Trophoblast cell (in vitro differentiated cells and primary cell): ENCODE measurements at regions not wholly inside any gene's neighbourhood (a gene's known extent, or its start where the extent isn't known, plus 50 kb on each side); places are given as distances from the start of the nearest gene placed in this dataset.

Experiments
- DNase-seq, 2 donors: peaks; one replicate each; pipeline ENCODE4 v3.0.0-alpha.2; 2016
- H2AFZ ChIP-seq: 2 replicates; pipeline ENCODE4 v1.6.1; 2013; ENCODE audit warnings: low read length, moderate library complexity, mild to moderate bottlenecking; ENCODE audit not compliant: insufficient read depth, poor library complexity
- H2AK5ac ChIP-seq: 2 replicates; pipeline ENCODE4 v1.6.1; 2013; ENCODE audit warnings: mild to moderate bottlenecking, low read length
- H2BK120ac ChIP-seq: 2 replicates; pipeline ENCODE4 v1.6.1; 2013; ENCODE audit warnings: low read length, mild to moderate bottlenecking, moderate library complexity; ENCODE audit not compliant: insufficient read depth, poor library complexity
- H2BK12ac ChIP-seq: 2 replicates; pipeline ENCODE4 v1.6.1; 2013; ENCODE audit warnings: mild to moderate bottlenecking, low read length, moderate library complexity
- H2BK5ac ChIP-seq: 2 replicates; pipeline ENCODE4 v1.6.1; 2013; ENCODE audit warnings: low read length, low read depth, moderate library complexity, mild to moderate bottlenecking; ENCODE audit not compliant: poor library complexity
- H3K14ac ChIP-seq: 2 replicates; pipeline ENCODE4 v1.6.1; 2013; ENCODE audit warnings: mild to moderate bottlenecking, low read length
- H3K18ac ChIP-seq: 2 replicates; pipeline ENCODE4 v1.6.1; 2013; ENCODE audit warnings: mild to moderate bottlenecking, low read length
- H3K23ac ChIP-seq: 2 replicates; pipeline ENCODE4 v1.6.1; 2013; ENCODE audit warnings: low read length
- H3K27ac ChIP-seq: 2 replicates; pipeline ENCODE4 v1.5.1; 2013; ENCODE audit warnings: low read depth, mild to moderate bottlenecking, inconsistent platforms, low read length, moderate library complexity
- H3K27me3 ChIP-seq: 2 replicates; pipeline ENCODE4 v1.6.1; 2013; ENCODE audit warnings: inconsistent platforms, mild to moderate bottlenecking, low read length, moderate library complexity; ENCODE audit not compliant: insufficient read depth
- H3K36me3 ChIP-seq, 2 experiments: 1 replicate in 1 of 2; 2 replicates in 1 of 2; pipeline ENCODE4 v1.6.1; 2013; ENCODE audit warnings: low read length in 2 of 2, mild to moderate bottlenecking in 2 of 2, moderate library complexity in 1 of 2; ENCODE audit not compliant: insufficient read depth in 2 of 2, control insufficient read depth in 1 of 2
- H3K4ac ChIP-seq: 2 replicates; pipeline ENCODE4 v1.6.1; 2013; ENCODE audit warnings: low read depth, mild to moderate bottlenecking, low read length, moderate library complexity
- H3K4me1 ChIP-seq, 2 experiments: 1 replicate in 1 of 2; 2 replicates in 1 of 2; pipeline ENCODE4 v1.6.1; 2013; ENCODE audit warnings: low read length in 2 of 2, mild to moderate bottlenecking in 2 of 2, moderate library complexity in 1 of 2; ENCODE audit not compliant: insufficient read depth in 2 of 2, control insufficient read depth in 1 of 2
- H3K4me2 ChIP-seq: 2 replicates; pipeline ENCODE4 v1.6.1; 2013; ENCODE audit warnings: inconsistent platforms, mild to moderate bottlenecking, low read length, moderate library complexity
- H3K4me3 ChIP-seq: 2 replicates; pipeline ENCODE4 v1.5.1; 2013; ENCODE audit warnings: mild to moderate bottlenecking, low read depth, low read length, inconsistent platforms
- H3K79me1 ChIP-seq: one replicate; pipeline ENCODE4 v1.6.1; 2013; ENCODE audit warnings: low read length
- H3K79me2 ChIP-seq: 2 replicates; pipeline ENCODE4 v1.6.1; 2013; ENCODE audit warnings: low read length, mild to moderate bottlenecking; ENCODE audit not compliant: control insufficient read depth, insufficient read depth, poor library complexity
- H3K9ac ChIP-seq: 2 replicates; pipeline ENCODE4 v1.6.1; 2013; ENCODE audit warnings: mild to moderate bottlenecking, low read length
- H3K9me3 ChIP-seq: 2 replicates; pipeline ENCODE4 v1.6.1; 2013; ENCODE audit warnings: low read depth, mild to moderate bottlenecking, control low read depth, inconsistent platforms, low read length; ENCODE audit not compliant: insufficient read depth
- H4K12ac ChIP-seq: 2 replicates; pipeline ENCODE4 v1.6.1; 2013; ENCODE audit warnings: low read depth, mild to moderate bottlenecking, low read length, moderate library complexity
- H4K8ac ChIP-seq: 2 replicates; pipeline ENCODE4 v1.6.1; 2013; ENCODE audit warnings: low read depth, mild to moderate bottlenecking, low read length, moderate library complexity
- H4K91ac ChIP-seq: one replicate; pipeline ENCODE4 v1.6.1; 2013; ENCODE audit warnings: low read depth, mild to moderate bottlenecking, low read length, moderate library complexity
- WGBS: extraction: QIAGEN DNeasy Blood & Tissue Kit; methylation state at CpG from one replicate; pipeline ENCODE4 v1.1.7; 2013; ENCODE audit warnings: missing lambda C conversion rate; ENCODE audit not compliant: insufficient read length, insufficient coverage; ENCODE audit errors: extremely low coverage; 5-methylcytosine and 5-hydroxymethylcytosine counted together

- Histone ChIP-seq H3K4me1 (no peaks in the 10 kb centered on the region), H2AK5ac (no peak overlapping the region), H3K18ac (no peak overlapping the region), H3K27me3 (no peaks in the 10 kb centered on the region), H2BK120ac (no peak overlapping the region), H2BK12ac (no peak overlapping the region), H3K36me3 (no peaks in the 10 kb centered on the region), H3K4me2 (no peak overlapping the region), H3K4me3 (no peak overlapping the region), H3K79me2 (no peaks in the 10 kb centered on the region), H3K79me1 (no peaks in the 10 kb centered on the region), H3K9ac (no peak overlapping the region), H4K91ac (no peak overlapping the region), H2AFZ (no peak overlapping the region), H4K12ac (no peak overlapping the region), H3K27ac (no peak overlapping the region), H3K23ac (no peak overlapping the region), H3K14ac (no peak overlapping the region), H2BK5ac (no peak overlapping the region), H3K9me3 (no peaks in the 10 kb centered on the region), H4K8ac (no peak overlapping the region), H3K4ac (no peak overlapping the region)
- DNase-seq: no peak
Measured at GRCh38 chrX:69234624-69235023, 69.4 kb upstream of the PJA1 start.

- no peak overlapping the region for H3K18ac ChIP-seq
- no peak overlapping the region for H2AFZ ChIP-seq
- H2BK120ac ChIP-seq: no peak overlapping the region
- H3K9me3 ChIP-seq: no peaks in the 10 kb centered on the region
- no peak overlapping the region for H3K4ac ChIP-seq
- no peak overlapping the region for H4K91ac ChIP-seq
- no peaks in the 10 kb centered on the region for H3K36me3 ChIP-seq
- no peak overlapping the region for H2BK12ac ChIP-seq
- H3K27ac ChIP-seq: no peak overlapping the region
- H2AK5ac ChIP-seq: no peak overlapping the region
- no peak overlapping the region for H3K9ac ChIP-seq
- H3K4me1 ChIP-seq: no peaks in the 10 kb centered on the region
- H3K14ac ChIP-seq: no peak overlapping the region
- no peak overlapping the region for H4K8ac ChIP-seq
- whole genome bisulfite sequencing: no CpG with 5 or more reads among the region's 3 CpGs
- H3K4me2 ChIP-seq: no peak overlapping the region
- H2BK5ac ChIP-seq: no peak overlapping the region
- no peak overlapping the region for H3K23ac ChIP-seq
- H3K79me1 ChIP-seq: no peaks in the 10 kb centered on the region
- H3K4me3 ChIP-seq: no peak overlapping the region
- no peak for DNase-seq
- no peaks in the 10 kb centered on the region for H3K79me2 ChIP-seq
- no peak overlapping the region for H4K12ac ChIP-seq
- no peaks in the 10 kb centered on the region for H3K27me3 ChIP-seq
Measured at GRCh38 chrX:69232945-69233344, 67.7 kb upstream of the PJA1 start.

GRCh38 chrX:69231903-69232302 is 66.7 kb upstream of the PJA1 start:
- Histone ChIP-seq H3K9ac (no peak overlapping the region), H3K79me2 (no peaks in the 10 kb centered on the region), H4K91ac (no peak overlapping the region), H4K8ac (no peak overlapping the region), H3K4me2 (no peak overlapping the region), H2BK120ac (no peak overlapping the region), H3K23ac (no peak overlapping the region), H3K4me3 (no peak overlapping the region), H2AFZ (no peak overlapping the region), H3K4me1 (no peaks in the 10 kb centered on the region), H2BK12ac (no peak overlapping the region), H3K79me1 (no peaks in the 10 kb centered on the region), H3K4ac (no peak overlapping the region), H2AK5ac (no peak overlapping the region), H3K36me3 (no peaks in the 10 kb centered on the region), H3K27me3 (no peaks in the 10 kb centered on the region), H4K12ac (no peak overlapping the region), H2BK5ac (no peak overlapping the region), H3K9me3 (no peaks in the 10 kb centered on the region), H3K27ac (no peak overlapping the region), H3K18ac (no peak overlapping the region), H3K14ac (no peak overlapping the region)
- no peak for DNase-seq

- Histone ChIP-seq H3K4me2 (no peak overlapping the region), H4K12ac (no peak overlapping the region), H3K23ac (no peak overlapping the region), H3K4me1 (no peaks in the 10 kb centered on the region), H3K9ac (no peak overlapping the region), H2AFZ (no peak overlapping the region), H3K27ac (no peak overlapping the region), H3K9me3 (no peaks in the 10 kb centered on the region), H3K4me3 (no peak overlapping the region), H2AK5ac (no peak overlapping the region), H2BK5ac (no peak overlapping the region), H4K8ac (no peak overlapping the region), H3K14ac (no peak overlapping the region), H3K4ac (no peak overlapping the region), H3K36me3 (no peaks in the 10 kb centered on the region), H3K27me3 (no peaks in the 10 kb centered on the region), H4K91ac (no peak overlapping the region), H3K18ac (no peak overlapping the region), H3K79me1 (no peaks in the 10 kb centered on the region), H3K79me2 (no peaks in the 10 kb centered on the region), H2BK120ac (no peak overlapping the region), H2BK12ac (no peak overlapping the region)
- DNase-seq: peak in 1 of 2 donors; percentile 40
Measured at GRCh38 chrX:69229436-69229835, 64.2 kb upstream of the PJA1 start.

GRCh38 chrX:69228732-69229131 is 63.5 kb upstream of the PJA1 start:
- H3K23ac ChIP-seq: no peak overlapping the region
- no peak overlapping the region for H2AK5ac ChIP-seq
- H3K36me3 ChIP-seq: no peaks in the 10 kb centered on the region
- no peaks in the 10 kb centered on the region for H3K27me3 ChIP-seq
- DNase-seq: no peak
- no peaks in the 10 kb centered on the region for H3K4me1 ChIP-seq
- H3K4ac ChIP-seq: no peak overlapping the region
- no peak overlapping the region for H2BK12ac ChIP-seq
- H4K12ac ChIP-seq: no peak overlapping the region
- H4K91ac ChIP-seq: no peak overlapping the region
- H3K27ac ChIP-seq: no peak overlapping the region
- no peak overlapping the region for H3K4me2 ChIP-seq
- no peak overlapping the region for H2BK120ac ChIP-seq
- H2BK5ac ChIP-seq: no peak overlapping the region
- H3K9ac ChIP-seq: no peak overlapping the region
- H3K14ac ChIP-seq: no peak overlapping the region
- no peaks in the 10 kb centered on the region for H3K79me1 ChIP-seq
- H2AFZ ChIP-seq: no peak overlapping the region
- no CpG with 5 or more reads among the region's 4 CpGs for WGBS
- no peaks in the 10 kb centered on the region for H3K79me2 ChIP-seq
- H3K18ac ChIP-seq: no peak overlapping the region
- no peaks in the 10 kb centered on the region for H3K9me3 ChIP-seq
- no peak overlapping the region for H4K8ac ChIP-seq
- H3K4me3 ChIP-seq: no peak overlapping the region
